ENCODE measurements at regions not wholly inside any gene's neighbourhood (a gene's known extent, or its start where the extent isn't known, plus 50 kb on each side); places are given as distances from the start of the nearest gene placed in this dataset.

DNA sequence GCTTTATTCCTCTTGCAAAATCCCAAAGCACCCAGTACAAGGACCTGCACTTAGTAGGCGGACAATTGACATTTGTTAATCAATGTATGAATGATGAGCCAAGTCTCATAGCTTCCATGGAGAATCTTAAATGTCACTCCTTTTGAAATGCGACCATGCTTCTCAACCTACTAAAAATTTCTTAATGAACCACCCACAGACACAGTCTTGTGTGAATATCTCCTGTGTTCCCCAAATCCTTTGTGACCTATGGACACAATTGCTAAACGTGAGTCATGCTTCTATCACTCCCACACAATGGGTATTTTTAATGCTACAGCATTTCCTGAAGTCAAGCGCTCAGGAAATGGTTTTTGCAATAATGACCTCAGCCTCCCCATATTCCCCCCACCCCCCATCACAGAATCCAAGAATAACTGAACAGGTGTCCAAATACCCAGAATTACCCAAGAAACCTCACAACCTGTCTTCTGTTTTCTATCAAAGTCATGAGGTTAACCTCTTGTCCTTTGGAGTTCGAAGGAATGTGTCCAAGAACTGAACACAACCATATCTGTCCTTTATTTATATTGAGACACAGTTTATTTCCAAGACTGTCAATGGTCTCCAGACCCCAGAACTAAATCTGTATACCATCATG lies 163.6 kb upstream of the PLEKHG7 start:
- Histone ChIP-seq H3K4me3 (ENCODE audit: low read depth, low read length) (no peak overlapping the region), H3K9me3 (ENCODE audit: control insufficient read depth, low read length) (no peaks in the 10 kb centered on the region), H3K4me2 (ENCODE audit: low read length) (no peak overlapping the region), H3K4me1 (peaks cover 40% of the 10 kb centered on the region), H3K27me3 (ENCODE audit: control insufficient read depth, insufficient read depth, low read length) (no peaks in the 10 kb centered on the region), H3K27ac (peak overlapping the region; percentile 43), H3K9ac (no peak overlapping the region), H3K36me3 (ENCODE audit: control insufficient read depth, insufficient read depth, low read length) (no peaks in the 10 kb centered on the region), H2AFZ (peak overlapping the region; percentile 10), H3K79me2 (no peaks in the 10 kb centered on the region)
- TF ChIP-seq, protein P1, sequence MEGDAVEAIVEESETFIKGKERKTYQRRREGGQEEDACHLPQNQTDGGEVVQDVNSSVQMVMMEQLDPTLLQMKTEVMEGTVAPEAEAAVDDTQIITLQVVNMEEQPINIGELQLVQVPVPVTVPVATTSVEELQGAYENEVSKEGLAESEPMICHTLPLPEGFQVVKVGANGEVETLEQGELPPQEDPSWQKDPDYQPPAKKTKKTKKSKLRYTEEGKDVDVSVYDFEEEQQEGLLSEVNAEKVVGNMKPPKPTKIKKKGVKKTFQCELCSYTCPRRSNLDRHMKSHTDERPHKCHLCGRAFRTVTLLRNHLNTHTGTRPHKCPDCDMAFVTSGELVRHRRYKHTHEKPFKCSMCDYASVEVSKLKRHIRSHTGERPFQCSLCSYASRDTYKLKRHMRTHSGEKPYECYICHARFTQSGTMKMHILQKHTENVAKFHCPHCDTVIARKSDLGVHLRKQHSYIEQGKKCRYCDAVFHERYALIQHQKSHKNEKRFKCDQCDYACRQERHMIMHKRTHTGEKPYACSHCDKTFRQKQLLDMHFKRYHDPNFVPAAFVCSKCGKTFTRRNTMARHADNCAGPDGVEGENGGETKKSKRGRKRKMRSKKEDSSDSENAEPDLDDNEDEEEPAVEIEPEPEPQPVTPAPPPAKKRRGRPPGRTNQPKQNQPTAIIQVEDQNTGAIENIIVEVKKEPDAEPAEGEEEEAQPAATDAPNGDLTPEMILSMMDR (IDR thresholded peaks at IDR 0.05): no peak

DNA sequence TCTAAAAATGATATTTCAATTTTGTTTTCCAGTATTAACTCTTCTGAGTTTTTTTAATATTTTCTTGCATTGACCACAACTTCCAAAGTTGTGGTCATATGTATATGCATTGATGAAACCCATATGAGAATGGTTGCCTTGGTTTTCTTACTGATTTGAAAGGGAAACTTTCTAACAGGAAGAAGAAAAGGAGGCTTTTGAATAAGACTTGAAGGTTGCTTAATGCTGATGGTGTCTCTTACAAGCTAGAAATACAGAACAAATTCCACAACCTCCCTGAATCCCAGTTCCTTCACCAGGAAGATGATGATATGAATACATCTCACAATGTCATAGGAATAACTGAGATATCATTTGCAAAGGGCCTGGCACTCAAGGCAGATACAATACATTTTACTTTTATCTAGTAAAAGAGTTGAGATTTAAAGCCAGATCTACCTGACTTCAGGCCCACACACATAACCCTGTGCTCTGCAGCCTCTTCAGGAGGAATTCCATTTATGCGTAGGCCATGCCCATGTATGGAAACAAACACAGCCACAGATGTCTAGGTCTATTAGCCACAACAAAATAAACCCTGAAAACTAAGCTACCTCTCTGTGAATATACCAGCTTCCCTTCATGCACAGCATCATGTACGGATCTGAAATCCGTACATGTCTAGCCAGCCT lies 165.4 kb upstream of the PLEKHG7 start:
- H3K79me2 ChIP-seq: no peaks in the 10 kb centered on the region
- H3K36me3 ChIP-seq (ENCODE audit: control insufficient read depth, insufficient read depth, low read length): no peaks in the 10 kb centered on the region
- no peaks in the 10 kb centered on the region for H3K9me3 ChIP-seq (ENCODE audit: control insufficient read depth, low read length)
- no peaks in the 10 kb centered on the region for H3K27me3 ChIP-seq (ENCODE audit: control insufficient read depth, insufficient read depth, low read length)
- peak overlapping the region; percentile 6 for H2AFZ ChIP-seq
- H3K4me2 ChIP-seq (ENCODE audit: low read length): no peak overlapping the region
- H3K9ac ChIP-seq: no peak overlapping the region
- H3K4me1 ChIP-seq: peaks cover 29% of the 10 kb centered on the region
- TF ChIP-seq, protein P1 (IDR thresholded peaks at IDR 0.05): no peak
- H3K27ac ChIP-seq: no peak overlapping the region
- no peak overlapping the region for H3K4me3 ChIP-seq (ENCODE audit: low read depth, low read length)

DNA sequence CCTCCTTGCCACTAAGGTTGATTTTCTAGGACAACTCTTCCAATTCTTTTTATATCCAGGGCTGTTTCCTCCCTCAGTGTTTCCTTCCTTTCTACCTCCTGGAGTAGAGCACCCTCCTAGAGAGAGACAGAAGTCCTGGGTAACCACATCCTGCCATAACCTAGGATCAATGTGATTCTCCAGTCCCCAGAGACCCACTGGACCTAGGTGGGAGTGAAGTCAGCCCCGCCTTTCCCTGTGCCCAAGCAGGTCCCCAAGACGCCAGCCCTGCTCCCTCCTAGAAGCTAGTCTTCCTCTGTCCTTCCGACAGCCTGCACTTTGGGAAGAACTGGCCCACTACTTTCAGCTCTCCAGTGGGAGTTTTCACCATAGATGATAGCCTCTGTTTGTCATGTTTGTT lies 166.8 kb upstream of the PLEKHG7 start:
- Histone ChIP-seq H3K27me3 (ENCODE audit: control insufficient read depth, insufficient read depth, low read length) (no peaks in the 10 kb centered on the region), H3K9ac (no peak overlapping the region), H2AFZ (peak overlapping the region; percentile 25), H3K27ac (no peak overlapping the region), H3K4me2 (ENCODE audit: low read length) (no peak overlapping the region), H3K9me3 (ENCODE audit: control insufficient read depth, low read length) (no peaks in the 10 kb centered on the region), H3K36me3 (ENCODE audit: control insufficient read depth, insufficient read depth, low read length) (no peaks in the 10 kb centered on the region), H3K4me1 (peaks cover 20% of the 10 kb centered on the region), H3K4me3 (ENCODE audit: low read depth, low read length) (no peak overlapping the region), H3K79me2 (no peaks in the 10 kb centered on the region)
- TF ChIP-seq, protein P1 (IDR thresholded peaks at IDR 0.05): no peak

DNA sequence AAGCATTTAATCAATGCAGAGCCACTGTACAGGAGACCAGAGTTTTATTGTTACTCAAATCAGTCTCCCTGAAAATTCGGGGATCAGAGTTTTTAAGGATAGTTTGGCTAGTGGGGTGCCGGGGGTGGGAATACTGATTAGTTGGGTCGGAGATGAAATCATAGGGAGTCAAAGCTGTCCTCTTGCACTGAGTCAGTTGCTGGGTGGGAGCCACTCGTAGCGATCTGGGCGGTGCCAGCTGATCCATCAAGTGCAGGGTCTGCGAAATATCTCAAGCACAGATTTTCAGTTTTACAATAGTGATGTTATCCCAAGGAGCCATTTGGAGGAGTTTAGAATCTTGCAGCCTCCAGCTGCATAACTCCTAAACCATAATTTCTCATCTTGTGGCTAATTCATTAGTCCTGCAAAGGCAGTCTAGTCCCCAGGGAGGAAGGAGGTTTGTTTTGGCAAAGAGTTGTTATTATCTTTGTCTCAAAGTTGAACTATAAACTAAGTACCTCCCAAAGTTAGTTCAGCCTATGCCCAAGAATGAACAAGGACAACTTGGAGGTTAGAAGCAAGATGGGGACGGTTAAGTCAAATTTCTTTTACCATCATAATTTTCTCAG lies 169.4 kb upstream of the PLEKHG7 start:
- no peak overlapping the region for H3K9ac ChIP-seq
- H3K27me3 ChIP-seq (ENCODE audit: control insufficient read depth, insufficient read depth, low read length): no peaks in the 10 kb centered on the region
- TF ChIP-seq, protein P1 (IDR thresholded peaks at IDR 0.05): no peak
- H3K27ac ChIP-seq: no peak overlapping the region
- no peaks in the 10 kb centered on the region for H3K9me3 ChIP-seq (ENCODE audit: control insufficient read depth, low read length)
- no peak overlapping the region for H3K4me3 ChIP-seq (ENCODE audit: low read depth, low read length)
- H3K4me1 ChIP-seq: no peaks in the 10 kb centered on the region
- no peaks in the 10 kb centered on the region for H3K36me3 ChIP-seq (ENCODE audit: control insufficient read depth, insufficient read depth, low read length)
- H3K79me2 ChIP-seq: no peaks in the 10 kb centered on the region
- H2AFZ ChIP-seq: no peak overlapping the region
- no peak overlapping the region for H3K4me2 ChIP-seq (ENCODE audit: low read length)
